ENCODE measurements at regions not wholly inside any gene's neighbourhood (a gene's known extent, or its start where the extent isn't known, plus 50 kb on each side); places are given as distances from the start of the nearest gene placed in this dataset.

- DNase-seq, result no peak
These were observed 276.4 kb downstream of the TMEM167A start for GRCh38 chr5:82800826-82801225.

- no peak for DNase-seq
These were observed 277.7 kb downstream of the TMEM167A start for GRCh38 chr5:82799361-82800077.

- DNase-seq, result no peak
These were observed 278.5 kb downstream of the TMEM167A start for GRCh38 chr5:82798676-82799075.

- no peak for DNase-seq
These were observed 280.4 kb downstream of the TMEM167A start for GRCh38 chr5:82796643-82797416.

- no peak for DNase-seq
These were observed 282.3 kb downstream of the TMEM167A start for GRCh38 chr5:82794876-82795275.

- no peak for DNase-seq
These were observed 283.3 kb downstream of the TMEM167A start for GRCh38 chr5:82793808-82794419.

GRCh38 chr5:82792096-82792495 is 285.1 kb downstream of the TMEM167A start:
- DNase-seq, result no peak

- no peak for DNase-seq
These were observed 288.1 kb downstream of the TMEM167A start for GRCh38 chr5:82789095-82789494.

- no peak for DNase-seq
These were observed 290.4 kb downstream of the TMEM167A start for GRCh38 chr5:82786748-82787147.

GRCh38 chr5:82785882-82786509 is 291.2 kb downstream of the TMEM167A start:
- DNase-seq, result no peak

GRCh38 chr5:82785456-82785855 is 291.7 kb downstream of the TMEM167A start:
- no peak for DNase-seq

GRCh38 chr5:82784521-82784920 is 292.7 kb downstream of the TMEM167A start:
- DNase-seq, result no peak

GRCh38 chr5:82777106-82777505 is 300.1 kb downstream of the TMEM167A start:
- DNase-seq, result no peak

- DNase-seq, result no peak
These were observed 304.9 kb downstream of the TMEM167A start for GRCh38 chr5:82772281-82772680.

- DNase-seq, result no peak
These were observed 311.0 kb downstream of the TMEM167A start for GRCh38 chr5:82766206-82766605.

- DNase-seq, result no peak
These were observed 311.4 kb downstream of the TMEM167A start for GRCh38 chr5:82765765-82766164.

GRCh38 chr5:82760856-82761255 is 316.3 kb downstream of the TMEM167A start:
- DNase-seq, result no peak

- DNase-seq, result no peak
These were observed 318.3 kb downstream of the TMEM167A start for GRCh38 chr5:82758881-82759280.

- no peak for DNase-seq
These were observed 322.4 kb downstream of the TMEM167A start for GRCh38 chr5:82754759-82755158.

GRCh38 chr5:82754036-82754746 is 323.0 kb downstream of the TMEM167A start:
- DNase-seq, result no peak

GRCh38 chr5:82753374-82753773 is 323.8 kb downstream of the TMEM167A start:
- DNase-seq, result no peak

GRCh38 chr5:82749461-82749820 is 327.8 kb downstream of the TMEM167A start:
- no peak for DNase-seq
